ENCODE measurements at regions not wholly inside any gene's neighbourhood (a gene's known extent, or its start where the extent isn't known, plus 50 kb on each side); places are given as distances from the start of the nearest gene placed in this dataset.

DNA sequence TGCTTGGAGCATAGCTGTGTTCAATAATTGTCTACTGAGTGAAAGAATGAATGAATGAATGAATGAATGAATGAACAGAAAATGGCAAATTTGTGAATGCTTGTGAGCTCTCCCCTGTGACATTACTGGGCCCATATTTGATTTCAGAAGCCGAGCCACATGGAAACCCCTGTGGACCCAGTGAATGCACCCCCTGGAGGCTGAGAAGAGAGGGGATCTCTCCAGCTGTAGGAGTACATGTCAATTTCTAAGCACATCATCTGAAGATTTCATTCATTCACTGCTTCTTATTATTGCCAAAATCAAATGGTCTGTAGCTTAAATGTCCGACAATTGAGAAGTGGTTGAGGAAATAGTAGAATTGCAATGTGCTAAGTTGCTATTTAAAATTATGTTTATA lies 58.3 kb upstream of the DOCK1 start:
- no peak for DNase-seq (ENCODE audit: insufficient read length, low spot score)
- no peak for FAIRE-seq
- no peak for TF ChIP-seq POLR2A (IDR thresholded peaks at IDR 0.05; ENCODE audit: low read depth, low read length)

DNA sequence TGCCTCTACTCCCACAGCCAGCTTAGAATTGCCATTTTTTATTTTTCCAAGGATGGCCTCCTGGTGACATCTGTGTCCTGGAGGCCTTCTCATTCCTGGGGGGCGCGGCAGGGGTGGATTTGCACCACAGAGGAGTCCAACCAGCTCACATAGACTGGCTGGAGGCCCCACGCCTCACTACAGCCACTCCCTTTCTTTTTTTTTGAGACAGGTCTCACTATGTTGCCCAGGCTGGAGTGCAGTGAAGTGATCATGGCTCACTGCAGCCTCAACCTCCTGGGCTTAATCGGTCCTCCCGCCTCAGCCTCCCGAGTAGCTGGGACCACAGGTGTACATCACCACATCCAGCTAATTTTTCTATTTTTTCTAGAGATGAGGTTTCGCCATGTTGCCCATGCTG lies 57.6 kb upstream of the DOCK1 start:
- TF ChIP-seq POLR2A (IDR thresholded peaks at IDR 0.05; ENCODE audit: low read depth, low read length), result no peak
- no peak for FAIRE-seq
- DNase-seq (ENCODE audit: insufficient read length, low spot score), result no peak

GRCh38 chr10:126849646-126850045 lies 55.6 kb upstream of the DOCK1 start:
- DNase-seq (ENCODE audit: insufficient read length, low spot score) (no peak), FAIRE-seq (no peak)
- no peak for TF ChIP-seq POLR2A (IDR thresholded peaks at IDR 0.05; ENCODE audit: low read depth, low read length)

DNA sequence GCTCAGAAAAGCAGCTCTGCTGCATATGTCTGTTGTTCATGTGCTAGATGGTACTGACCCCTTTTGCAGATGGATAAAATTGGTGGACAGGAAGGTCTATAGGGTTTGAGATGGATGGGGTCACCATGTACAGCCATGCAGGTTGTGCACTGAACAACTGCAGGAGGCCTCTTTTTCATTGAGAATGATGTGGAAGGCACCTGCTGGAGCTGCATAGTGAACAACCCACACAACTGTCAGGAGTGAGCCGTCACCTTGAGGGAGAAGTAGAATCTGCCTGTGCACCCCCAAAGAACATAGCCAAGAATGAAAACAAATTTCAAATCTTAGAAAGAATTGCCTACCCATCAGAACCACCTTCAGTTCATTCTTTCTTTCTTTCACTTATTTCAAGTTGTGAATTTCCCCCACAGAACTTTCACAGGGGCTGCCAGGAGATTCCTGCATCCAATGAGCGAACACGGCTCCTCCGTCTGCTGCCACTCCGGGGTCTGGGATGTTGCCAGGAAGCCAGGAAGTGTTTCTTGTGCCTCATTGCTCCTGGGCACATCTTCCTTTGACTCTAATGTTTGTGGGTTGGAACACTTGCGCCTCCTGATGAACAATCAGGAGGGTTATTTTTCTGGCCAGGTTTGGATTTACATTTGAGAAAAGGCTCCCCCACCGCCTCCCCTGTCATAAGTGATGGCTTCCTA lies 53.7 kb upstream of the DOCK1 start:
- no peak for TF ChIP-seq POLR2A (IDR thresholded peaks at IDR 0.05; ENCODE audit: low read depth, low read length)
- no peak for DNase-seq (ENCODE audit: insufficient read length, low spot score)
- no peak for FAIRE-seq

DNA sequence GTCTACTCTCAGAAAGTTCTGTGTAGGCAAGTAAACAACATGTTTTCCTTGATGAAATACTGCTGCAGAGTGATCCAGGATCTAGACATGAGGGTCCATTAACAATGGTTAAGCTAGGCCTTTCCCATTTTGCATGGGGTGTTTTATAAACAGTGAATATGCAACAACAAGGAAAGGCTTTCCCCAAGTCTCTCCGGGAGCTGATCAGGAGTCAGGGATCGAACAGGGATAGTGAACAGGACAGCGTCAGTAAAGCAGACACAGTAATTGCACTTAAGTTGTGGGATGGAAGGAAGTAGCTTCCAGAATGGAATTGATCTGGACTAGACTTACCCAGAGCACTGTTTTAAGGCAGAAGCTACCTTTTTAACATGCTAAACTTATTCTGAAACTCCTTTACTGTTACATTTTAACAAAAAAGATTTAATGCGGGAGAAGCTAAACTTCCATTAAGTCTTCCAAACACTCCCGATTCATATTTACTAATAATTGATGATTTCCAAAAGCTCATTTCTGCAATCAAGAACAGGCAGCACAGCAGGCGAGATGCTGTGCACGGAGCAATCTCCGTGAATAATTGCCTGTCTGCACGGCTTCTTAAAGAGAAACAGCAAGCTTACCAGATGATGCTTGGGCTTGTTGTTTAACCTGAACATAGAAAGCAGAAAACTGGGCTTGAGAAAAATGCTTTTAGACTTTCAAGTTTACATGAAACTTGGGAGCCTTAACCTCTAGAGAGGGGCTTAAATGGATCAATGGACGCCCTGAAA lies 50.3 kb upstream of the DOCK1 start:
- FAIRE-seq, result no peak

More for the DNA sequence above, 50.3 kb upstream of the DOCK1 start:
- no peak for TF ChIP-seq POLR2A (IDR thresholded peaks at IDR 0.05; ENCODE audit: low read depth, low read length)
- no peak for DNase-seq (ENCODE audit: insufficient read length, low spot score)
